ENCODE measurements at regions not wholly inside any gene's neighbourhood (a gene's known extent, or its start where the extent isn't known, plus 50 kb on each side); places are given as distances from the start of the nearest gene placed in this dataset.
"Not testable (repeated sequence)": the region's sequence is repeated elsewhere in the genome, so short reads cannot be mapped to it uniquely, and the experiment has no call there.

GRCh38 chr21:35206141-35207125 is 157.3 kb upstream of the RUNX1 start:
- no peak for DNase-seq

DNA sequence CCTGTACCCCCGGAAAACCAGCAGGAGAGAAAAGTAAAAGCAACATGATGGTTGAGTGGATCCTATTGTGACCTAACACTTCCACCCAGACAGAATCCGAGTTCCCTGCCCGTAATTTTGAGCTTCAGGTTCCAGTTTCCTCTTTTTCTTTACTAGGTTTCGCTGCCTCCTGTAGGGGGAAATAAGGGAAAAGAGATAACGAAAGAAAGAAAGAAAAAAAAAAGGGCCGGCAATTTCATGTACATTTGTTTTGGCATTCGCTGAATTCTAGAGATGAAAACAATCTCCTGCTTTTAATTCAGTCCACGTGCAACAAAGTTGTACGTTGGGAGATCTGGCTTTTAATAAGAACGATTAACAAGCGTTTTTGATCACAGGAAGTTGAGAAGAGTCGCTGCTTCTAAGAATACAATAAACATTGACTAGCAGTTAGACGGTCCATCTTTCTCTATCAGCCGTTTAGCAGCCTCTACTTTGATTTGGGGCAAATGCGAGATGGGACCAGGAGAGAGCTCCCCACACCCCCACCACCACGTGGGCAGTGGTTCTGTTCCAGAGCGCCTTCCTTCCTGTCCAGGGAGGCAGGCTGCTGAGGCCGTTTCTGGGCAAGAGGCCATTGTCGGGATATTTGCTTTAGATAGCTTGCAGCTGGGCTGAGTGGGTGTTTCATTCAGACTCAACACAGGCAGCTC is 155.9 kb upstream of the RUNX1 start:
- DNase-seq: no peak

GRCh38 chr21:35204125-35204524 is 155.0 kb upstream of the RUNX1 start:
- DNase-seq: no peak

DNA sequence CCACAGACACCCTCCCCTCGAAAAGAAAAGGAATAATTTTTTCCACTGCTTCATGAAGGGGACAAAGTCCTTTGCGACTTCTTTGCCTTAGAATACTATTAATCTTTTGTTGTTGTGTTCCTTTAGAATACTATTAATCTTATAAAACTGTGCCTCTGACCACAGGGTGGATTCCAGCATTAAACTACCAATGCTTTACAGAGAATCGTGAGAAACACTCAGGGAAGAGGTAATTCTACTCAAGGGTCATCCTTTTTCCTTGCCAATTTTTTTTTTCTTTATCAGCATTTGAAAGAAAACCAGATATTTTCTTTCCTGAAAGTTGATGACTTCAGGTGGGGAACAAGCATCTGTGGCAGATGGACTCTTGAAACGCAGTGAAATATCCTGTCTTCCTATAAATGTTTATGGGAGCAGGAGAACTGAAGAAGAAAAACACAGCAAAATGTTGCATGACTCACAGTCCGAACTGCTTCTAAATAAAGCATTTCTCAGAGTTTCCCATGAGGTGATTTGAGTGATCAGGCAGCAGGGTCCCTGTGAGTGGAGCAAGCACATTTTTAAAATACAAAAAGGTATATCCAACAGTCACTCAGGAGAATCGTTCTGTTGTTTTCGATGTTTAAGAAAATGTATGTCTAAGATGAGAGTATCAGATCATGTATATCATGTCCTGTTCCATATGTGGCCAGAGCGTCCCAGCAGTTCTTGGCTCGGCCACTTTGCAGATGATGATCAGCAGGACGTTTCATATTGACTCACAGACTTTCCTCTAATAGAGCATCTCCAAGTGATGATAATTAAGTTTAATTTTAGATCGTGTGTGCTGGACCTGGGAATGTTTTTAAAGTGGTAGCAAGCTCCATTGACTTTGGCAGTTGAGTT is 154.2 kb upstream of the RUNX1 start:
- DNase-seq: no peak

DNA sequence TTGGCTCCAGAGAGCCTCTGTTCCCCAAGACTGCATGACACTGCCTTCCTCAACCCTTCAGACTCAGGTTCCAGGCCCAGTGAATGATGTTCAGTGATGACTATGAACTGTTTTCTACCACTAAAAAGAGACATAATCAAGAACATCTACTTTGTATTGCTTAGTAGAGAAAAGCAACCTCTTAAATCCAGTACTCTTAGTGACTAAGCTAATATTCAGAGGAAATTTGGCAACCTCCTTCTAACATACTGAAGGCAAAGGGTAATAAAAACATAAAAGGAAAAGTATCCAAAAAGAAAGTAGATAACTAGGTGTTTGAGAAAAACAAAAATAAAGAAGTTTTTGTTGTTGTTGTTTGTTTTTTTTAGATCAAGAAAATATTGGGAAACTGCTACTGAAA is 153.3 kb upstream of the RUNX1 start:
- no peak for DNase-seq

GRCh38 chr21:35201799-35202198 is 152.7 kb upstream of the RUNX1 start:
- no peak for DNase-seq

GRCh38 chr21:35201288-35201687 is 152.2 kb upstream of the RUNX1 start:
- no peak for DNase-seq

DNA sequence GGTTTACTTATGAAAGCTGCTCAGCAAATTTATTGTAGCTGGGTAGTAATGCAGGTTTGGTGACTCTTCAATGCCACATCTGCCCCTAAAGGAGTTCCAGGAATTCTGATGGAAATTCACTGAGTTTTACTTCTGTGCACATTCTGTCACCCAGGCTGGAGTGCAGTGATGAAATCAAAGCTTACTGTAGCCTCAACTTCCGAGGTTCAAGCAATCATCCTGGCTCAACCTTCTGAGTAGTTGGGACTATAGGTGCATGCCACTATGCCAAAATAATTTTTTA is 150.6 kb upstream of the RUNX1 start:
- DNase-seq: no peak

- no peak for DNase-seq
Measured at GRCh38 chr21:35198982-35199732, 150.1 kb upstream of the RUNX1 start.

DNA sequence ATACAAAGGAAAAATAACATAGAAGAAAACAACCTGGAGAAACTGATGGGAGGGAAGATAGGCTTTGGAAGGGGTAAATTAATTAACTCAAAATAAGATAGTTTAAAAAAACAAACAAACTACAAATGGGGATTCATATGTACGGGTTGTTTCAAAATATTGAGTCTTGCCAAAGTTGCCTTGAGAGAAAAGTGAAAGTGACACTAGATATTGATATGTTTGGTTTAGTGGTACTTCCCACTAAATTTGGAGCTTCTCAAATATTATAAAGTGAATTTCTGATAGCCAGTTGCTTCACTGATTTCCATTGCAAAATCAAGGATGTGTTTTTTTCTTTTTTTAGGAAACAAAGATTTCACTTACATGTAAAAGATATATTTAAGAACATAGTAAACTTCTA is 149.5 kb upstream of the RUNX1 start:
- DNase-seq: no peak

GRCh38 chr21:35197992-35198431 is 148.9 kb upstream of the RUNX1 start:
- no peak for DNase-seq

GRCh38 chr21:35197191-35197590 is 148.1 kb upstream of the RUNX1 start:
- DNase-seq: no peak

GRCh38 chr21:35196128-35196527 is 147.0 kb upstream of the RUNX1 start:
- no peak for DNase-seq

DNA sequence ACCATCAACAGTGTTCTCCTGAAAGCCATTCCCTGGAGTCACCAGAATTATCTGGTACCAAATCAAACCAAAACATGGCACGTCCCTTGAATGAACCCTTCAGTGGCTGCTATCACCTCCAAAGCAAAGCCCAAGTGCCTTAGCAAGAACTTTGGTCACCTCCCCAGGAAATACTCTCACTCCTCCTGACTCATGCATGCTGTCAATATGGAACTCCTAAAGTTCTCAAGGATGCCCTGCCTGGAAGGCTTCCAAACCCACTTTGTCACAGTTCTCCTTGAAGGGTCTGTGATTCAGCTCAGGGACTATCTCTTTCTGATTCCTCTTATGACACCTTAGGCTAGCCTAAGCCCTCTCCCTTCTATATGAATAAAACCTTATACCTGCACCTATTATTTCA is 146.1 kb upstream of the RUNX1 start:
- no peak for DNase-seq

GRCh38 chr21:35191754-35192153 is 142.7 kb upstream of the RUNX1 start:
- no peak for DNase-seq

DNA sequence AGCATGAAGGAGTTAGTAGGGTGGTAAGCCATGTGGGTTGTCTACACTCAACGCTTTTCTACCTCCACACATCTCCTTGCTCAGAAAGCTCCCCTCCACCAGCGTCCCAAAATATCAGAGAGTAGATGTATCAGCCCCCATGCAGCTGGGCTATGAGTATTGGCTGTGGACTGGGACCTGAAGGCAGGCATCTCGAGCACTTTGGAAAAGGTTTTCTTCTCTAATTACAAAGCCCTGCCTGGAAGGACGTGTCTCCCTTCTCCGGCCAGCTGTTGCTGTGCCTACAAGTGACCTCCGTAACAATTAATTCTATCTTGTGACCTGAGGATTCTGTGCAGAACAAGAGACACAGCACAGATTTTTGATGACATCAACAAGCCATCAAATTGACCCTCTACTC is 142.0 kb upstream of the RUNX1 start:
- DNase-seq: no peak

DNA sequence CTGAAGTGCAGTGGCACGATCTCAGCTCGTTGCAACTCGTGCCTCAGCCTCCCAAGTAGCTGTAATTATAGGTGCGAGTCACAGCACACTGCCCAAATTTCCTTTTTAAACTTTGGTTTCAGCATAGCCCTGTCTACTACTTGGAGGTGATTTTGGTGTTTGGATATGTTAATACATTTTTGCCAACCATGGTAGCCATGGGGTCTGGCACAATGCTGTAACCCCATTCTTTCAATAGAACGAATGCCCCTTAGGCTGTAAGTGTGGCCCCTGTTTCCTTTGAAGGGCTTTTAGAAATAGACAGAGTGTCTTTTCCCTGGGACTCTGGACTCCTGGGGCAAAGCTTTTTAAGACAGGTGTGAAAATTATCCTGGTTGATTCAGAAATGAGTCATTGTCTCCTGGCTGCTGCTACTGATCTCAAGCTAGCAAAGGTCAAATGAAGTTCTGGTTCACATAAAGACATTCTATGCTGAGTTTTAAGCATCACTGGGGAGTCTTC is 141.1 kb upstream of the RUNX1 start:
- DNase-seq: no peak

GRCh38 chr21:35189077-35189863 is 140.2 kb upstream of the RUNX1 start:
- DNase-seq: no peak

GRCh38 chr21:35183389-35183788 is 134.3 kb upstream of the RUNX1 start:
- DNase-seq: not testable (repeated sequence)

GRCh38 chr21:35179990-35180540 is 131.0 kb upstream of the RUNX1 start:
- no peak for DNase-seq

DNA sequence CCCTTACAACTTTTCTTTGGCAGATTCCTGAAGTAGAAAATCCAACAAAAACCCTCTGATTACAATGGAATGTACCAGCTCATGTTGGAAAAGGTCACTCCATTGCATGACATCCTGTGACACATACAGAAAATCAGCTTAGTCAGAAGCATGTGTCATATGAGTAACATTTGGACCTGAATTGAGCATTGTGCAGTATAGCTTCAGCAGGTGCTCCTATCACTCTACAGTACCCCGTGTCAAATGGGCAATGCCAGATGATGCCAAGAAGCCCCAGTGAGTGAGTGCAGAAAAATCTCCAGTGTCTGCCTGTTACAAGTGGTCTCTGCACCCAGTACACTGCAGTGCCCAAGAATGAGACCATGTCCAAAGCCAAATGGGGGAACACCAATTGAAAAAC is 129.7 kb upstream of the RUNX1 start:
- DNase-seq: no peak

Data from NCI-H774 (cell line).